ENCODE measurements at regions not wholly inside any gene's neighbourhood (a gene's known extent, or its start where the extent isn't known, plus 50 kb on each side); places are given as distances from the start of the nearest gene placed in this dataset.

DNA sequence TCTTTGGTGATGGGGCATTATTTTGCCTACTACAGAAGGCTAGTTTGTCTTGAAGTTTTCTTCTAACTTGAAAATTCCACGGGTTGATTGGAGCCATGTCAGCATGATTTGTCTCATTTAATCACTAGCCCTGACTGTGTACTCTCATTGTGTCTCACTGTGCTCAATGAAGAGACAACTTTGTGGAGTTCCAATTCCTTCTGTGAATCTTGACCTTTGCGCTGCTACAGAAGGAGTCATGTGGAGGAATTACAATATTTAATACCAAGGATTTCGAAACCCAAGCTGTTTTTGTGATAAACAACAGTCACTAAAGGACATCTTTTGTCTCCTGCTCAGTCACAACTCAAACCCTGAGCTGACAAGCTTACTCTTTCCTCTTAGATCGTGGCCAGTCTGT lies 98.6 kb upstream of the ACTBL2 start:
- TF ChIP-seq CTCF (IDR thresholded peaks at IDR 0.05): no peak
- TF ChIP-seq, protein P1, sequence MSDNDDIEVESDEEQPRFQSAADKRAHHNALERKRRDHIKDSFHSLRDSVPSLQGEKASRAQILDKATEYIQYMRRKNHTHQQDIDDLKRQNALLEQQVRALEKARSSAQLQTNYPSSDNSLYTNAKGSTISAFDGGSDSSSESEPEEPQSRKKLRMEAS (IDR thresholded peaks at IDR 0.05; ENCODE audit: low read depth): no peak
- no peak for TF ChIP-seq TCF12 (IDR thresholded peaks at IDR 0.05)
- TF ChIP-seq RAD21 (IDR thresholded peaks at IDR 0.05; ENCODE audit: low read length): no peak
- no peak for TF ChIP-seq NFIC (IDR thresholded peaks at IDR 0.05; ENCODE audit: borderline replicate concordance)
